ENCODE measurements at regions not wholly inside any gene's neighbourhood (a gene's known extent, or its start where the extent isn't known, plus 50 kb on each side); places are given as distances from the start of the nearest gene placed in this dataset.

DNA sequence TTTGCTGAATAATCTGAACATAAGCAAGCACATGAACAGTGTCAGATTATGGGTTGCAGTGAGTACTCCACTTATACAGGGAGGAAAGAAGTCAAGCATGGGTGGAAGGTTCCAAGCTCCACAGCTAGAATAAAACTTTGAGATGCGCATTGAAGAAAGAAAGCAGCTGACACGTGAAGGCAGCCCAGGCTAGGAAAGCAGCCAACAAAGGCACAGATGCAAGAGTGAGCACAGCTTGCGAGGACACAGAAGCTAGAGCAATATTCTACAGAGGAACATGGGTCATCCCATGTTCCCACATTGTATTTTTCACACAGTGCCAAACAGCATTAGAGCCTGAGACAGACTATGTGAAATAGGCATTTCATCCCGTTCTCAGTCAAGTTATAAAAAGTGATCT, 194.6 kb upstream of the TBX20 start:
- Histone ChIP-seq H3K9me3 (ENCODE audit: control insufficient read depth, insufficient read depth, low read length) (no peaks in the 10 kb centered on the region), H3K27me3 (ENCODE audit: control insufficient read depth, insufficient read depth, low read length) (peaks cover 5% of the 10 kb centered on the region), H3K4me1 (ENCODE audit: control insufficient read depth, insufficient read depth, low read length) (no peaks in the 10 kb centered on the region), H3K36me3 (ENCODE audit: control insufficient read depth, insufficient read depth, low read length) (no peaks in the 10 kb centered on the region), H3K9ac (ENCODE audit: low read depth, low read length) (no peak overlapping the region), H3K4me3 (ENCODE audit: low read depth, low read length) (no peak overlapping the region), H3K27ac (ENCODE audit: low read depth, low read length) (no peak overlapping the region)

DNA sequence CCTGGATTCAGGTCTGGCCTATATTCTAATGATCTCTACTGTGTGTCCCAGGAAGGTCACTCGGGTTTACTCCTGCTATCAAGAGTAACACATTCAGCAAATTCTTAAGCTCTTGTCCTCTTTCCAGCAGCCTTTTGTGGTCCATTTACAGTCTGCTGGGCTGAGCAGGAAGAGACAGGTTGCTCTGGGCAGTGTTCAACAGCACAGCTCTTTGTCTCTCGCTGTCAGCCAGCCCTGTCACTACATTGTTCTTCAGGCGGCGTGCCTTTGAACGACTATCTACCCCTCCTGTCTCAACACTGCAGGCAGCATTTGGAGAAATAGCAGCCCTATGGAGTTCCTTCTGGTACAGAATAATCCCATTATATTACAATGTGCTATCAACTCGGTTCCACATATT, 192.2 kb upstream of the TBX20 start:
- Histone ChIP-seq H3K4me1 (ENCODE audit: control insufficient read depth, insufficient read depth, low read length) (no peaks in the 10 kb centered on the region), H3K36me3 (ENCODE audit: control insufficient read depth, insufficient read depth, low read length) (no peaks in the 10 kb centered on the region), H3K4me3 (ENCODE audit: low read depth, low read length) (no peak overlapping the region)

DNA sequence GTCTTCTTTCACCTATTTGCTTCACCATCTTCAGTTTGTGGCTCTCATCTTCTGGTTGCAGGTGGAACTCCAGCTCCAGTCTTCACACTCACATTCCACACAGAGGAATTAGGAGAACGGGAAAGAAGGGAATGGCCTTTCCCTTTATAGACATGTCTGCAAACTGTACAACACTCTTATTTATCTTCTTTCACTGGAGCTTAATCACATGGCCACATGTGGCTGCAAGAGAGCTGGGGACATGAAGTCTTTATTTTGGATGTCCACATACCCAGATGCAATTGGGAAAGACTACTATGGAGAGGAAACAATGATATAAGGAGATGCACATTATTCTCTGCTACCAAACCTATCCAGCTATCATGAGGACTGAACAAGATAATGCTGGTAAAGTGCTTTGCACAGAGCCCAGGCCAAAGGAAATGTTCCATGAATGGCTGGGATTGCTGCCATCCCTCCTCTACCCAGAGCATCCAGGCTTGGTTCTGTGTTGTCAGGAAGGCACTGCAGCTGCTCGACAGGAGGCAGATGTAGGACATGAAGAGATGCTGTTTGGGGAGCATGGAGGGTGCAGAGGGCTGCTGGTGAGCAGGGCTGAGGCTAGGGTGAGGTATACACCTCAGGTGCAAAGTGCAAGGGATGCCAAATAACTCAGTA, 183.8 kb upstream of the TBX20 start:
- no peak overlapping the region for H3K27ac ChIP-seq (ENCODE audit: low read depth, low read length)
- no peaks in the 10 kb centered on the region for H3K4me1 ChIP-seq (ENCODE audit: control insufficient read depth, insufficient read depth, low read length)
- H3K27me3 ChIP-seq (ENCODE audit: control insufficient read depth, insufficient read depth, low read length): no peaks in the 10 kb centered on the region
- H3K9me3 ChIP-seq (ENCODE audit: control insufficient read depth, insufficient read depth, low read length): no peaks in the 10 kb centered on the region
- H3K36me3 ChIP-seq (ENCODE audit: control insufficient read depth, insufficient read depth, low read length): no peaks in the 10 kb centered on the region
- H3K4me3 ChIP-seq (ENCODE audit: low read depth, low read length): no peak overlapping the region
- no peak overlapping the region for H3K9ac ChIP-seq (ENCODE audit: low read depth, low read length)

More for the DNA sequence above, 192.2 kb upstream of the TBX20 start:
- Histone ChIP-seq H3K27me3 (ENCODE audit: control insufficient read depth, insufficient read depth, low read length) (no peaks in the 10 kb centered on the region), H3K9ac (ENCODE audit: low read depth, low read length) (no peak overlapping the region), H3K27ac (ENCODE audit: low read depth, low read length) (no peak overlapping the region), H3K9me3 (ENCODE audit: control insufficient read depth, insufficient read depth, low read length) (no peaks in the 10 kb centered on the region)

DNA sequence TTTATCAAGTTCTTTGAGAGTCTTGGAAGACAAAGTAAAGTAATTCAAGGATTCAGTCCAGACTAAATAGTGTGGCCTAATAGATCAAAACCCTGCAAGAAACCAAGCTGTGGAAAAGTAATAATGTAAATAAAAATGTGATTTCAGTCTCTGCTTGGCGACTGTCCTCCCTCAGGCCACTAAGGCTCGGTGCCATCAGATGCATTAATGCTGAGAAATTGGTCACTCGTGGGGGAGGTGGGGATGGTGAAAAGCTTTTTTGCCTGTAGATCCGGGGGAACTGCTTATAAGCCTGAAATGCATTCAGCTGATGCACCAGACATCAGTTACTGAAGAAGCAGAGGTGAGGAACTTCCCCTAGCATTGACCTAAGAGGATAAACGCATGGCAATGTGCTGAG, 182.6 kb upstream of the TBX20 start:
- H3K27me3 ChIP-seq (ENCODE audit: control insufficient read depth, insufficient read depth, low read length): no peaks in the 10 kb centered on the region

DNA sequence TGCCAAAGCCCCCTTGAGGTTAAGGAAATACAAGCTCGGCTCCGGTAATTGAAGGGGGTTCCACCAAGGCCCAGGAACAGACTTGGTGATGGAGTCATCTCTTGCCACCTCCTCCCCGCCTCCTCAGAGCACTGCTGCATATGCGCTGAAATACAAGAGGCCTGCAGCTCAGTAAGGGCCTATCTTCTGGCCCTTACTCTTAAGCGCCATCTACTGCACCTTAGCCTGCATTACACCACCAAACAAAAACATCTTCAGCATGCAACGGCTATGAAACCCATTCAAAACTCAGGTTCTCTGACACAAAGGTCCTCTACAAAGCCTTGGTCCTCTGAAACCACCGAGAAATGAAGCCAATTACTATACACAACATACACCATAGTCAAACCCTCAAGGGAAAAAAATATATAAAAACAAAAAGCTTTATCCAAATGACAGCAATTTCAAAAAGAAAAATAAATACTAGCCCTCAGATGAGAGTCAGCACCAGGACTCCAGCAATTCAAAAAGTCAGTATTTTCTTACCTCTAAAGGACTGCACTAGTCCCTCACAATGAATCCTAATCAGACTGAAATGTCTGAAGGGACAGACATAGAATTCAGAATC, 176.8 kb upstream of the TBX20 start:
- no peak overlapping the region for H3K4me3 ChIP-seq (ENCODE audit: low read depth, low read length)
- no peak overlapping the region for H3K27ac ChIP-seq (ENCODE audit: low read depth, low read length)
- no peaks in the 10 kb centered on the region for H3K27me3 ChIP-seq (ENCODE audit: control insufficient read depth, insufficient read depth, low read length)
- peaks cover 5% of the 10 kb centered on the region for H3K9me3 ChIP-seq (ENCODE audit: control insufficient read depth, insufficient read depth, low read length)
- H3K9ac ChIP-seq (ENCODE audit: low read depth, low read length): no peak overlapping the region
- H3K36me3 ChIP-seq (ENCODE audit: control insufficient read depth, insufficient read depth, low read length): no peaks in the 10 kb centered on the region
- no peaks in the 10 kb centered on the region for H3K4me1 ChIP-seq (ENCODE audit: control insufficient read depth, insufficient read depth, low read length)

More for the DNA sequence above, 182.6 kb upstream of the TBX20 start:
- Histone ChIP-seq H3K9me3 (ENCODE audit: control insufficient read depth, insufficient read depth, low read length) (no peaks in the 10 kb centered on the region; the same call in 1 of the 2 replicates), H3K36me3 (ENCODE audit: control insufficient read depth, insufficient read depth, low read length) (no peaks in the 10 kb centered on the region), H3K4me3 (ENCODE audit: low read depth, low read length) (no peak overlapping the region), H3K9ac (ENCODE audit: low read depth, low read length) (no peak overlapping the region), H3K27ac (ENCODE audit: low read depth, low read length) (no peak overlapping the region), H3K4me1 (ENCODE audit: control insufficient read depth, insufficient read depth, low read length) (no peaks in the 10 kb centered on the region)

DNA sequence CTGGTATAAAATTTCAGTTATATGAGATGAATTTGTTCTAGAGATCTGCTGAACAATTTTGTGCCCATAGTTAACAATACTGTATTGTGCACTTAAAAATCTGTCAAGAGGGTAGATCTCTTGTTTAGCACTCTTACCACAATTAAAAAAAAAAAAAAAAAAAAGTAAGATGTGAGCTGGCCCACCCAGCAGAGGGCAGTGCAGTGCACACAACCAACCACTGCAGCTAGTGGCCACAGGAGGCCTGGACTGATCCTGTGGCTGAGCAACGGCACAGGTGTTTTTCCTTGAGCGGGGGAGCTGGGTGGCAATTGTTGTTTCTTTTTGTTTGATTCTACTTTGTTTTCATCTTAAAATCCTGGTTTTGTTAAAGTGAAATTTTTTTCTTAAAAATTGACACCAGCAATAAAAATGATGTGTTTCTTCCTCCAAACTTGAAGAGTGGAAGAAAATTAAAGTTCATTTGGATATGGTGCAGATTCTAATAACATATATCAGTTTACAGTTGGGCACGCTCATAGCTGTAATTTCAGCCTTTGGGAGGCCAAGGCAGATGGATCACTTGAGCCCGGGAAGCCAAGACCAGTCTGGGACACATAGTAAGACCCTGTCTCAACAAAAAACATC, 171.1 kb upstream of the TBX20 start:
- Histone ChIP-seq H3K36me3 (ENCODE audit: control insufficient read depth, insufficient read depth, low read length) (no peaks in the 10 kb centered on the region), H3K27ac (ENCODE audit: low read depth, low read length) (no peak overlapping the region), H3K4me3 (ENCODE audit: low read depth, low read length) (no peak overlapping the region), H3K9me3 (ENCODE audit: control insufficient read depth, insufficient read depth, low read length) (peaks cover 3% of the 10 kb centered on the region), H3K27me3 (ENCODE audit: control insufficient read depth, insufficient read depth, low read length) (peaks cover 16% of the 10 kb centered on the region), H3K9ac (ENCODE audit: low read depth, low read length) (no peak overlapping the region), H3K4me1 (ENCODE audit: control insufficient read depth, insufficient read depth, low read length) (no peaks in the 10 kb centered on the region)

DNA sequence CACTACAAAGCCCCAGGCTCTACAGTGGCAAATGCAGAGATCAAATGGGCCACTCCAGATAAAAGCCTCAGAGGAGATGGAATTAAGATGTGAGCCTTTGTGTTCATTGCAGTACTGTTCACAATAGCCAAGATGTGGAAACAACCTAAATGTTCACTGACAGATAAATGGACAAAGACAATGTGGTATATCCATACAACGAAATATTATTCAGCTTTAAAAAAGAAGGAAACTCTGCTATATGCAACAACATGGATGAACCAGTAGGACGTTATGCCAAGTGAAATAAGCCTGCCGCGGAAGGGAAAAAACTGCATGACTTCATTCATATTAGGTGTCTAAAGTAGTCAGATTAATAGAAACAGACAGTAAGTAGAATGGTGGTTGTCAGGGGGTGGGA, 170.5 kb upstream of the TBX20 start:
- Histone ChIP-seq H3K36me3 (ENCODE audit: control insufficient read depth, insufficient read depth, low read length) (no peaks in the 10 kb centered on the region), H3K9ac (ENCODE audit: low read depth, low read length) (no peak overlapping the region), H3K4me3 (ENCODE audit: low read depth, low read length) (no peak overlapping the region), H3K9me3 (ENCODE audit: control insufficient read depth, insufficient read depth, low read length) (peaks cover 3% of the 10 kb centered on the region; the same call in 1 of the 2 replicates), H3K27ac (ENCODE audit: low read depth, low read length) (no peak overlapping the region), H3K27me3 (ENCODE audit: control insufficient read depth, insufficient read depth, low read length) (peaks cover 21% of the 10 kb centered on the region), H3K4me1 (ENCODE audit: control insufficient read depth, insufficient read depth, low read length) (no peaks in the 10 kb centered on the region)

DNA sequence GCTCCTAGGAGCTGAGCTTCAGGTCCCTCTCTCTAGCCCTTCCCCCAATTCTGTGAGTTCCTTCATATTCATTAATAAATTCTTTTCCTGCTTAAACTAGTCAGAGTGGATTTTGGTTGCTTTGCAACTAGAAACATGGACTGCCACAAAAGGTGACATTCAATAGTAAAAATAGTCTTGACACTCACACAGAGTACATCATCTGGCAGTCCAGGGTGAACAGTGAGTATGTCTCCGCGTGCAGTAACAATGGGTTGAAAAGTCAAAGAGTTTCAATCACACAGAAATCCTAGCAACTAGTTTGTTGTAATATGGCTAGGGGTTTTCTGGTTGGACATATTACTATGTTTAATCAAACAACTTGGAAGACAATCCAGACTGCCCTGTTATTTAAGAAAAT, 168.8 kb upstream of the TBX20 start:
- no peak overlapping the region for H3K4me3 ChIP-seq (ENCODE audit: low read depth, low read length)
- no peaks in the 10 kb centered on the region for H3K4me1 ChIP-seq (ENCODE audit: control insufficient read depth, insufficient read depth, low read length)
- H3K27me3 ChIP-seq (ENCODE audit: control insufficient read depth, insufficient read depth, low read length): peaks cover 25% of the 10 kb centered on the region
- no peak overlapping the region for H3K9ac ChIP-seq (ENCODE audit: low read depth, low read length)
- H3K27ac ChIP-seq (ENCODE audit: low read depth, low read length): no peak overlapping the region
- H3K36me3 ChIP-seq (ENCODE audit: control insufficient read depth, insufficient read depth, low read length): no peaks in the 10 kb centered on the region
- H3K9me3 ChIP-seq (ENCODE audit: control insufficient read depth, insufficient read depth, low read length): 0 out of 2 replicates have a peak, but pooled peaks cover 3% of the 10 kb centered on the region

DNA sequence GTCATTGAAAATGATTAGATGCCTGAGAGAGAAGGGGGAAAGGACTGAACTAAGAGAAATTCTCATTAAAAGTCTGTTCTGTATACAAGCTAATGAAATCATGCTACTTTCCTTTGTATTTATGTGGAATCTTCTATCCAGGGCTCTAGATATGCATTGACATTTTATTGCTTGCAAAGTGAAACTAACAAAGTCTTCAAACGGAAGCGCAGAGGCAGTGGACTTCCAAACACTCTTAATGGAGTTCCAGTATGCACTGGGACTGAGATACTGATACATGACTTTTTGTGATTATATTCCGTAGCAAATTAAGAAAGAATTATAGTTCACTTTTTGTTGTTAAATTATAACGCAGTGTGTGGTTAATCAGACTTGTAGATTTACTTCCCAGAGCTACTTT, 166.8 kb upstream of the TBX20 start:
- Histone ChIP-seq H3K9me3 (ENCODE audit: control insufficient read depth, insufficient read depth, low read length) (0 out of 2 replicates have a peak, but pooled peaks cover 3% of the 10 kb centered on the region), H3K27ac (ENCODE audit: low read depth, low read length) (no peak overlapping the region), H3K4me1 (ENCODE audit: control insufficient read depth, insufficient read depth, low read length) (no peaks in the 10 kb centered on the region), H3K9ac (ENCODE audit: low read depth, low read length) (no peak overlapping the region), H3K27me3 (ENCODE audit: control insufficient read depth, insufficient read depth, low read length) (peaks cover 25% of the 10 kb centered on the region), H3K4me3 (ENCODE audit: low read depth, low read length) (no peak overlapping the region), H3K36me3 (ENCODE audit: control insufficient read depth, insufficient read depth, low read length) (no peaks in the 10 kb centered on the region)

DNA sequence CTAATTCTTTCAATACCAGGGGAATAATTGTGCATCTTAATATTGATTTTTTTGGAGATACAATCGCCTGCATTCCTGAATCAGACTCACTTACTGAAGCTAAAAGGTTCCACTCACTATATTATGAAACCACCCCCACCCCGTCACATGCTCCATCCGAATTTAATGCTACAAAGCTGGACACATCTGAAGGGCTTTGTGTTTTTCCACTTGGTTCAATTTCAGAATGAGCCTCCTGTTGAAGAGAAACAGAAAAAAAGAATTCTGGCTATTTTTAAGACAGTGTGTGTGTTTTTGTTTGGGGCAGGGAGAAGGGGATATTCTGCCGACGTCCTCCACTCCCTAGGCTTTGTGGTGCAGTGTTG, 165.5 kb upstream of the TBX20 start:
- no peaks in the 10 kb centered on the region for H3K4me1 ChIP-seq (ENCODE audit: control insufficient read depth, insufficient read depth, low read length)
- no peak overlapping the region for H3K9ac ChIP-seq (ENCODE audit: low read depth, low read length)
- 0 out of 2 replicates have a peak, but pooled peaks cover under 1% of the 10 kb centered on the region for H3K9me3 ChIP-seq (ENCODE audit: control insufficient read depth, insufficient read depth, low read length)
- H3K27me3 ChIP-seq (ENCODE audit: control insufficient read depth, insufficient read depth, low read length): peaks cover 25% of the 10 kb centered on the region
- no peak overlapping the region for H3K4me3 ChIP-seq (ENCODE audit: low read depth, low read length)
- H3K27ac ChIP-seq (ENCODE audit: low read depth, low read length): no peak overlapping the region
- H3K36me3 ChIP-seq (ENCODE audit: control insufficient read depth, insufficient read depth, low read length): no peaks in the 10 kb centered on the region

DNA sequence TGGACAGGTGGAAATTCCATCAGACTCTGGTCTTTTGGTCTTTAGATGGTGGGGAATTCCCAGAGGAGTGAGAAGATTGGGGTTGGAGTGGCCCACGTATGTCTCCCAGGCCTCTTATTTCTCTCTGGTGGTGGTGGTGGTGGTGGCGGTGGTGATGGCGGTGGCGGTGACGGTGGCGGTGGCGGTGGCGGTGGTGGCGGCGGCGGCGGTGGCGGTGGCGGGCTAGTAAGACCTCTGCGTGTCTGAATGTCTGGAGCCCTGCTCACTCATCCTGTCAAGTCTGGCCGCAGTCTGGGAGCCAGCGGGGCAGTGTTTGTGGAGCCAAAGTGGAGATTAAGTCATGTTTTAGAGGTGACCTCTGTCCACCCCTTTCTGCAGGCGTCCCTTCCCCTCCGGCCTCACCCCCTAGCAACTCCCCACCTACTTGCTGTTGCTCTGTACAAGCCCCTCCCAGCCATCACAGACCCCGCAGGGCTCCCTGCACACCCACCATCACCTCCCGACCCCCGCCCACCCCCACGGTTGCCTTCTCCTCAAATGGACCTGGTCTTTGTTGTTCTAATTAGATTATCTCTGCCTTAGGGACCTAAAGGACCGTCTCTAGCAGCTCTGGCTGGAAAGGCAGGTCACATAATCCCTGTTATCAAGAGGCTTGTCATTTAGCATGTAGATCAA, 165.0 kb upstream of the TBX20 start:
- Histone ChIP-seq H3K36me3 (ENCODE audit: control insufficient read depth, insufficient read depth, low read length) (no peaks in the 10 kb centered on the region), H3K4me1 (ENCODE audit: control insufficient read depth, insufficient read depth, low read length) (no peaks in the 10 kb centered on the region), H3K4me3 (ENCODE audit: low read depth, low read length) (no peak overlapping the region), H3K9me3 (ENCODE audit: control insufficient read depth, insufficient read depth, low read length) (no peaks in the 10 kb centered on the region), H3K27ac (ENCODE audit: low read depth, low read length) (no peak overlapping the region), H3K9ac (ENCODE audit: low read depth, low read length) (no peak overlapping the region), H3K27me3 (ENCODE audit: control insufficient read depth, insufficient read depth, low read length) (peaks cover 25% of the 10 kb centered on the region)

Data from HUES48 (cell line).